ENCODE measurements at regions not wholly inside any gene's neighbourhood (a gene's known extent, or its start where the extent isn't known, plus 50 kb on each side); places are given as distances from the start of the nearest gene placed in this dataset.

- Histone ChIP-seq H3K14ac (ENCODE audit: insufficient read depth, low read length) (no peak overlapping the region), H3K27me3 (ENCODE audit: insufficient read depth, low read length) (no peaks in the 10 kb centered on the region), H4K91ac (ENCODE audit: insufficient read length, low read depth, low read length) (no peak overlapping the region), H3T11ph (ENCODE audit: low read length) (no peak overlapping the region), H3K4ac (ENCODE audit: low read depth, low read length) (no peak overlapping the region), H3K4me1 (ENCODE audit: insufficient read depth, low read length) (no peaks in the 10 kb centered on the region; the same call in 1 of the 2 replicates), H2BK20ac (ENCODE audit: low read depth, low read length, poor library complexity, severe bottlenecking) (no peak overlapping the region), H2BK15ac (ENCODE audit: low read depth, low read length) (no peak overlapping the region), H2AFZ (ENCODE audit: low read length) (no peak overlapping the region), H2BK12ac (ENCODE audit: insufficient read length, low read depth, low read length) (no peak overlapping the region), H3K4me2 (ENCODE audit: insufficient read depth, insufficient read length, low read length) (no peak overlapping the region), H4K20me1 (ENCODE audit: control insufficient read depth, insufficient read depth, insufficient read length) (no peaks in the 10 kb centered on the region), H3K9ac (ENCODE audit: extremely low read depth, insufficient read length, low read length) (no peak overlapping the region), H2BK120ac (ENCODE audit: low read depth, low read length, poor library complexity, severe bottlenecking) (no peak overlapping the region), H3K9me3 (ENCODE audit: control insufficient read depth, low read depth, low read length) (no peaks in the 10 kb centered on the region), H3K79me1 (ENCODE audit: insufficient read depth, low read depth, low read length, poor library complexity, severe bottlenecking) (no peaks in the 10 kb centered on the region), H4K8ac (replicated peaks; ENCODE audit: insufficient read length, low read depth, low read length) (no peak overlapping the region), H3K79me2 (ENCODE audit: insufficient read depth, low read length) (no peaks in the 10 kb centered on the region), H2AK5ac (ENCODE audit: insufficient read length, low read length) (no peak overlapping the region), H3K27ac (ENCODE audit: insufficient read length, low read depth, low read length) (no peak overlapping the region), H3K23ac (ENCODE audit: insufficient read length, low read depth, low read length) (no peak overlapping the region), H2BK5ac (ENCODE audit: insufficient read length, low read length) (no peak overlapping the region), H3K18ac (ENCODE audit: insufficient read length, low read depth, low read length) (no peak overlapping the region), H3K23me2 (ENCODE audit: insufficient read length, low read depth, low read length, poor library complexity, severe bottlenecking) (no peaks in the 10 kb centered on the region), H4K5ac (ENCODE audit: insufficient read length, low read depth, low read length) (no peak overlapping the region), H3K56ac (ENCODE audit: insufficient read length, low read depth, low read length) (no peak overlapping the region)
- TF ChIP-seq CTCF (conservative IDR thresholded peaks at IDR 0.05) = no peak
- Mint-ChIP-seq H3K27me3 (ENCODE audit: low read depth) (peaks cover 8% of the 10 kb centered on the region; the same call in 1 of the 2 replicates), H3K27ac (no peak overlapping the region), H3K4me3 (no peak overlapping the region), H3K9me3 (0 out of 5 replicates have a peak, but pooled peaks cover 0 to 6% of the 10 kb centered on the region in 2 experiments), H3K4me1 (peaks cover 0 to 4% of the 10 kb centered on the region in 2 experiments; a peak in 1 of 4 replicates), H3K36me3 (ENCODE audit: insufficient read depth in 1 of 3, low read depth in 3 of 3) (no peaks in the 10 kb centered on the region)
- no CpG with 5 or more reads among the region's 3 CpGs for WGBS (ENCODE audit: extremely low coverage, insufficient read length, low lambda C conversion rate)
- DNase-seq = no peak
Observed at GRCh38 chr22:27226666-27227065, 569.3 kb downstream of the MIAT start.
